Hindlimb muscle (tissue), 1 donor: ENCODE measurements at regions not wholly inside any gene's neighbourhood (a gene's known extent, or its start where the extent isn't known, plus 50 kb on each side); places are given as distances from the start of the nearest gene placed in this dataset.

ENCODE experiments used
- DNase-seq: peaks from one replicate; pipeline ENCODE4 v3.0.0-alpha.2; 2013

DNA sequence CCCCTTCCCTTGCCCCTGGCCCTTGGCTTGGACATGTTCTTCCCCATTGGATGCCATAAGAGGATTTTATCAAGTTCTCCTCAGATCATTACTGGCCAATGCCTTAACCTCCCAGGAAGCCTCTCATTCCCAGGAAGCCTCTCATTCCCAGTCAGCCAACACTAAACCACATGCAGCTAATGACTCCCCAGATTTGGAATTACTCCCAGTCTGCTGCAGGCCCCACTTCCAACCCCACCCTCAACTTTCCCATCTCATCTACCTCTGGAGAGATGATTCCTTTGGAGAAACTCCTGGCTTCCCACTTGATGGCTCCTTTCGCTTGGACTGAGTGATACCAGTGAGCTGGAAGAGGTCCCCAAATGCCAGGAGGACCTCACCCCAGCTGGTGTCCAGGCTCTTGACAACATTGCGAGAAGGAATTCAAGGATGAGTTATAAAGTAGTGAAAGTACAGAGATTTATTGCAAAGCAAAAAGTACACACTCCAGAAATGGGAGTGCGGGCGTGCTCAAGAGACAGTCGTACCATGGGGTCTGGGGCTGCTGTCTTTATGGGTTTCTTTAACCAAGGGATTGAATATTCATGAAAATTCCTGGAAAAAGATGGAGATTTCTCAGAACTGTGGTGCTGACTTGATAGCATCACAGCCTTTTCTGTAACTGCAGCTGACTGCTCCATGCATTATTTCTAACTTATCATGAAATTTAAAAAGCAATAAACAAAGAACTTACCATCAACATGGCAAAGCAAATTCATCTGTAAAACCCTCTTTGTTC lies 117.2 kb upstream of the ADCY1 start:
- no peak for DNase-seq

DNA sequence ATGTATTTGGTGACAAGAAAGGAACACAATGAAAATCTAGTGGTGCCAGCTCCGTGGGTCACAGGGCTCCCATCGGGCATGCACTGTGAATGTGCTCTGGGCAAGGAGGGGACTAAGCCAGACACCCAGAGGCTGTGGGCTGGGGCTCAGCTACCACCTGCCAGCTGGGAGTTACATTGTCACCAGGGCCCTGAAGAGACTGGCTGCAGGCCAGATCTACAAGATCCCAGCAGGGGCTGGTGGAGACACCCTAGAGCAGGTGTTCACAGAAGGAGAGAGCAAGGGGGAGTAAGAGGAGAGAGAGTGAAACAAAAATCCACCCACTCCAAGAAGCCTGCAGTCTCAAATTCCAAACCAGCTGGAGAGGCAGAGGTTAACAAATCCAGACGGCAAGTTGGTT lies 116.6 kb upstream of the ADCY1 start:
- no peak for DNase-seq

DNA sequence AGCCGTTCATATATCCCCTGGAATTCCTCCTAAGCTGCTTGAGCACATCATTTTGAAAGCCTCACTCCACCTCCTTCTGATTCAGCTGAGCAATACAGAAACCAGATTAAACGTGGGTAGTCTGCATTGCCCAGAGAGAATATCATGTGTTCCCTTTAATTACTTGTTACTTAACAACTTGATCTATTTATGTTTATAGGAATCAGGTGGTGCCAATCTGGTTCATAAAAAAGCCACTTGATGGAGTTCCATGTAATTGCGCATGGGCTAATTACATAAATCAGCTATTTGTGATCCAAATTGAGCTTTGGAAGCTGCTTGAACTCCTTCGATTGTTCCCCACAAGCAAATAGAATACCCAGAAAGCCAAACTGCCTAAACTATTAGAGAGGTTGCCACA lies 114.7 kb upstream of the ADCY1 start:
- no peak for DNase-seq

GRCh38 chr7:45460379-45460778 lies 113.8 kb upstream of the ADCY1 start:
- DNase-seq = no peak

DNA sequence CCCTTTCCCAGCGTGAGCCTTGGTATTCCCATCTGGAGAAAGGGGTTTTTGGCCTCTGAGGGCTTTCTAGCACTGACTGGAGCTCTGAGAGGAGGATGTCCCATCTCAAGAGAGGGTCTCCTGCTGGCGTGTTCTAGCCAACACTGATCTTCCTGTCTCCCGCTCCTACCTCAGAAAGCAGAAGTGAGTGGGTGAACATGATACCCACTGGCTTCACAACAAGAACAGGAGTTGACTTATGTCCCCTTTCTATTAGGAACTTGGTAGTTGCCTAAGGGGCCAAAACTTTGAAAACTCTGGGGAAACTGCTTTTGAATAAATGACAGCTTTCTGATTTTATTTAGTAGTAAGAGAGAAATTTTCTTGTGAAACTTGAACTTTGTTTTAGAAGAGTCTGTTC lies 113.1 kb upstream of the ADCY1 start:
- DNase-seq = no peak

DNA sequence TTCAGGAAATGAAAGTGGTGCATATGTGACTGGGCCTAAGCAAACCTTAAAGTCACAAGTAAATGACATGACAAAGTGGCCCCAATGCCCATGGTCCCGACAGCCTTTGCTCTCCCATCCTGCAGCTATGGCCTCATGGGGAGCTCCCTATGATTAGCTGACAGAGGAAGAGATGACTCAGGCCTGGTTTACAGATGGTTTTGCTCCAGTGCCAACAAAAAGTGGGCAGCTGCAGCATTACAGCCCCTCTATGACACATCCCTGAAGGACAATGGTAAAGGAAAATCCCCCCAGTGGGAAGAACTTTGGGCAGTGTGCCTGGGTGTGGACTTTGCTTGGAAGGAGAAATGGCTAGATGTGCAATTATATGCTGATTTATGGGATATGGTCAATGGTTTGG lies 105.1 kb upstream of the ADCY1 start:
- no peak for DNase-seq

- DNase-seq = no peak
These were observed 104.1 kb upstream of the ADCY1 start for GRCh38 chr7:45470031-45470430.

DNA sequence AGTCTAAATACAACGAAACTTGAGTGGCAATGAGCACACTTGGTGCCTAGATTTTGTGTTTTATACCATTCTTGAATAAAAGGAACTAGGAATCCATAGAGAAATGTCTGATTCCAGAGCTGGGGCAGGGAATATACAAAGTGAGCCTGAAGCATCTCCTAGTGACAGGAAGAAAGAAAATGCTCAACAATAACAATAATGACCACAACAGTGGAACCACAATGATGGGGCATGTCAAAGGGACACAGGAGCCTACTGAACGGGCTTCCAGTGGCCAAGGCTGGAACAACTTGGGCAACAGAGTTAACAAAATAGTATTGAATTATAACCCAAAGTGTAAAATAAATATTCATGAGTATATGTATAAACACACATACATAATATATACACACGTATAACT lies 94.4 kb upstream of the ADCY1 start:
- DNase-seq = no peak

DNA sequence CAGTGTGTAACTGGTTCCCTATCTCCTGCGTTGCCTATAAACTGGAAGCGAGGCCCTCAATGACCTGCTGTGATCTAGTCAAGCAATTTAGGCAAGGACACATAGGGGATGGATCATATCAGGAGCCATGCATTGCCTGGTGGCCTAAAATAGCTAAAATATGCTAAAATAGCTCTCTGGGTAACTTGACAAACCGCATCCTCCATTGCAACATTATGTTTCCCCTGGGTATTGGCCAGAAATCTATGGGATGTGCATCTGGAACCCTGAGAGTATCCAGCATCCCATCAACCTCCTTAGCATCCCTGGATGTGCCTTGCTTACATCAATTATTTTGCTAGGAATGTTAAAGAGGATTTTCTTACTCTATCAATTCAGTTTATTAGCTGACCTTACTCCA lies 91.7 kb upstream of the ADCY1 start:
- no peak for DNase-seq

DNA sequence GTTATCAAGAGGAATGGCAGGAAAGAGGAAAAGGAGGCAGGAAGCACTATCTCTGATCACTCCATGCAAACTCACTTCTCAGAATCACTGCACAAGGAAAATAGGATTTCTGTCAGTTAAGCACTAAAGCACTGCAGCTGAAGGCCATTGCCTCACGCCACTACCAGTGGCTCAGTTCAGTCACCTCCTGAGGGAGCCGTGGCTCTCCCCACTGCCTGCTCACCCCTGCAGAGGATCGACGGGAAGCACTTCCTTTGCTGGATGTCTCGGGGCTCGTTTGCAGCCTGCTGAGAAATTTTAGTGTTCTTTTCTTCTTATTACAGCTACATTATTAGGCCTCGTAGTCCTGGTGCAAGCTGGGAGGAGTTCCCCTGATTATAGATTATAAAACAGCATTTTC lies 90.1 kb upstream of the ADCY1 start:
- no peak for DNase-seq

- DNase-seq = no peak
These were observed 87.6 kb upstream of the ADCY1 start for GRCh38 chr7:45486575-45486974.

DNA sequence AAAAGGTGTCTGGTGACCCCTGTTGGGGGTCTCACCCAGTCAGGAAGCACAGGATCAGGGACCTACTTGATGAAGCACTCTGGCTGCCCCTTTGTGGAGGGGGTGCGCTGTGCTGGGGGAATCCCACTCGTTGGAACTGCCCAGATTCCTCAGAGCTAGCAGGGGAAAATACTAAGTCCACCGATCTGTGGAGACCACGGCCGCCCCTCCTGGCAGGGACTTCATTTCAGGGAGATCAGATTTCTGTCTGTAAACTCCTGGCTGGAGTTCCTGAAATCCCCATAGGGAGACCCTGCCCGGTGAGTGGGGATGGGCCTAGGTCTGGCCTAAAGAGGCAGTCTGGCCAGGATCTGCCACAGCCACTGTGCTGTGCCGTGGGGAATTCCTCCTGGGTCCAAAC lies 79.3 kb upstream of the ADCY1 start:
- DNase-seq = no peak

DNA sequence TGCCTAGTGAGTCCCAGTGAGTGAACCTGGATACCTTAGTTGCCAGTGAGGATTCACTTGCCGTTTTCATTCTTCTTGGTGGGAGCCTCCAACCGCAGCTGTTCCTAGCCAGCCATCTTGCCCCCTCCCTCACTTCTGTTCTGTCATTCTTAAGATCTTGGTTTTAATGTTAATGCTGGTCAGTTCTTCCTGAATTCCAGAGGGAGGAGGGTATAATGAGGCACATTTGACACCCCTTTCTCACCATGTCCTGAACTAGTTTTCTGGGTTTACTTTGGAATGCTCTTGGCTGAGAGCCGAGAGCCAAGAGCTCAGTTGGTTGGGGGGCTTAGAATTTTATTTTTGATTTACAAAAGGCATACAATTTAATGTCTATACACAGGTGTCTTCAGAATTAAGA lies 78.5 kb upstream of the ADCY1 start:
- no peak for DNase-seq

- DNase-seq = no peak
These were observed 73.9 kb upstream of the ADCY1 start for GRCh38 chr7:45500257-45500656.

DNA sequence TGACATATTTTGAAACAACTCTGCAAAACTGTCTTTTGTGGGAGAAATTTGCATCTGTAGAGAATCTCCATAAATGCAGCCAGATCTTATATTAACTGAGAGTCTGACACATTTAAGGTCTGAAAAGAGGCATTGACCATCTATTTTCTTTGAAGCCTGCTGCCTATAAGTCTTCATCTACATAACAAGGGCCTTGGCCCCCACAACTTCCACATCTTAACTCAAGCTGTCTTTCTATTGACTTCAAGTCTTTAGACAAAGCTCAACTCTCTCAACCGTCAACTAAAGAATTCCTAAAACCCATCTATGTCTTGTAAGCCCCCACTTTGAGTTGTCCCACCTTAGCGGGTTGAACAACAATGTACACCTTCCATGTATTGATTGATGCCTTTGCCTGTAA lies 72.4 kb upstream of the ADCY1 start:
- DNase-seq = no peak

DNA sequence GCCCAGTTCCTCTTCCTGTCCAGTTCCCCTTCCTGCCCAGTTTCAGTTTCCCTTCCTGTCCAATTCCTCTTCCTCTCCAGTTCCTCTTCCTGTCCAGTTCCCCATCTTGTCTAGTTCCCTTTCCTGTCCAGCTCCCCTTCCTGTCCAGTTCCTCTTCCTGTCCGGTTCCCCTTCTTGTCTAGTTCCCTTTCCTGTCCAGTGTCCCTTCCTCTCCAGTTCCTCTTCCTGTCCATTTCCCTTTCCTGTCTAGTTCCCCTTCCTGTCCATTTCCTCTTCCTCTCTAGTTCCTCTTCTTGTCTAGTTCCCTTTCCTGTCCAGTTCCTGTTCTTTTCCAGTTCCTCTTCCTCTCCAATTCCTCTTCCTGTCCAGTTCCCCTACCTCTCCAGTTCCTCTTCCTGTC lies 68.1 kb upstream of the ADCY1 start:
- no peak for DNase-seq

GRCh38 chr7:45509222-45509621 lies 64.9 kb upstream of the ADCY1 start:
- DNase-seq = no peak

DNA sequence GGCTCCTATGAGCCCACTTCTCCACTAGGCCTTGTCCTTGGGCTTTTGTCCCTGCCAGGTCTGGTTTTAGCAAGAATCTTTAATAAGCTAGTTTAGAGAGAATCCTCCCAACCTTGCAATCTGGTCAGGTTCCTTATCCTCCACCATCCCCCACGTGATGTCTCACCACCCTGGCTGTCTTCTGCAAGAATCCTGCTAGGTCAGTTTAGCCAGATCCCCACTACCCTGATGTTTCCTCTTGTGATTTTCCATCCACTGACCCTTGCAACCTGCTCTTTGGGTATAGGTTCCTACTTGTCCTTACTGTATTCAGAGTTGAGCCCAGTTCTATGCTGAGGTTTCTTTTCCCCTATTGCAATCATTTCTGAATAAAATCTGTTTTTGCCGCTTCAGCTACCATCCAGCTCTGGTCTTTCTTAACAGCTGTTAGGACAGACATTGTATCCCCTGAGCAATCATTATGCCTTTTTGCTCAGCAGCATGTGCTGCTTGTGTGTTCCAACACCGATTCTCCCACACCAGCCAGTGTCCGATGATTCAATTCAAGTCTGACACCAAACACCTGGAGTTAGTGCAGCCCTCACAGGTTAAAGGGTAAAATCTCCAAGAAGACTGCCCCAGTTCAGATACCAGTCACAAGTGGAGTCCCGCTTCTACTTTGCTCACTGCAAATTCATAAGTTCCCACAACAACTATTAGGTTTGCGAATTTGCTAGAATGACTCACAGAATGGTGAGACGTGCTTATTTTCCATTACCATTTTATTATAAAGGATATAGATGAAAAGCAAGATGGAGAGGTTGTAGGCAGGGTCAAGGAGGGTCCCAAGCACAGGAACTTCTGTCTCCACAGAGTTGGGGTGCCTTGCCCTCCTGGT lies 62.2 kb upstream of the ADCY1 start:
- DNase-seq = no peak

DNA sequence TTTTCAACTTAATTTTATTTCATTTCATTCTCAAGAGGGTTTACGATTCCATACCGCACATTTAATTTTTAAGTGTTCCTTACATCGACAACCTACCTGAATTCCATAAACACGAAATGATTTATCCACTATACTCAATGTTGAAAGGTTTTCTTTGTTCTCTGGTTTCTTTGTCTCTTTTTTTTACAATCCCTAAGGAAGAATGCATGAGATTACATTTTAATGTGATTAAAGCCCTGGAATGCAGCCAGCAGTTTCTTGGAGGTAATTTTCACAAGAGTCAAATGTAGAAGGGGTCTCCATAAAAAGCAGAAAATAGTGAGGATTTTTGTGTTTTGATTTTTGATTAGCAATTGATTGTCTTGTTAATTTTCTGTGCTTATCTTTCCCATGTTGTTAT lies 59.2 kb upstream of the ADCY1 start:
- no peak for DNase-seq

DNA sequence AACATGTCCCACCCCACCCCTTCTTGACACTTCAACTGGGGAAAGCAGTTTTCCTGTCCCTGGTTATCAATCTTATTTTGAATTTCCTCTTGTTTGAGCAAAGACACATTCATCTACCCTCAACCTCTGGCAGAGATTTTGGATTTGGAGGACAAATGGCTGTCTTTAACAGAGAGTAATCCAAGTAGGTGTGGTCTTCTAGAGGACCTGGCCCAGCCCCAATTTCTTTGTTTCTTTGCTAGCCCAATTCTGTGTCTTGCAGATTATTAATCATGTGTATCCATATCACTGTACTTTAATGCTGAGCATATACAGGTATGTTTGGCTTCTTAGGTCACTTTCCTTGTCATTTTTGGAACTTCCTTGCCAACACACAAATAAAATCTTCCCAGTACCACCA lies 58.8 kb upstream of the ADCY1 start:
- DNase-seq = no peak
